ENCODE measurements at regions not wholly inside any gene's neighbourhood (a gene's known extent, or its start where the extent isn't known, plus 50 kb on each side); places are given as distances from the start of the nearest gene placed in this dataset.

- no peak for DNase-seq (ENCODE audit: extremely low read depth, low read depth)
Measured at GRCh38 chr1:83813576-83813975, 185.4 kb downstream of the TTLL7 start.

- DNase-seq (ENCODE audit: extremely low read depth, low read depth) = no peak
Measured at GRCh38 chr1:83810144-83810543, 188.8 kb downstream of the TTLL7 start.

GRCh38 chr1:83808536-83808935 is 190.4 kb downstream of the TTLL7 start:
- DNase-seq (ENCODE audit: extremely low read depth, low read depth) = no peak

GRCh38 chr1:83807821-83808220 is 191.1 kb downstream of the TTLL7 start:
- DNase-seq (ENCODE audit: extremely low read depth, low read depth) = no peak

GRCh38 chr1:83807231-83807630 is 191.7 kb downstream of the TTLL7 start:
- no peak for DNase-seq (ENCODE audit: extremely low read depth, low read depth)

- DNase-seq (ENCODE audit: extremely low read depth, low read depth) = no peak
Measured at GRCh38 chr1:83805921-83806320, 193.0 kb downstream of the TTLL7 start.

- no peak for DNase-seq (ENCODE audit: extremely low read depth, low read depth)
Measured at GRCh38 chr1:83802460-83803152, 196.3 kb downstream of the TTLL7 start.

GRCh38 chr1:83802023-83802422 is 196.9 kb downstream of the TTLL7 start:
- DNase-seq (ENCODE audit: extremely low read depth, low read depth) = no peak

GRCh38 chr1:83800066-83800465 is 198.9 kb downstream of the TTLL7 start:
- DNase-seq (ENCODE audit: extremely low read depth, low read depth) = no peak

GRCh38 chr1:83799594-83799993 is 199.3 kb downstream of the TTLL7 start:
- no peak for DNase-seq (ENCODE audit: extremely low read depth, low read depth)

- DNase-seq (ENCODE audit: extremely low read depth, low read depth) = no peak
Measured at GRCh38 chr1:83798965-83799364, 200.0 kb downstream of the TTLL7 start.

- DNase-seq (ENCODE audit: extremely low read depth, low read depth) = no peak
Measured at GRCh38 chr1:83796409-83796808, 202.5 kb downstream of the TTLL7 start.

- no peak for DNase-seq (ENCODE audit: extremely low read depth, low read depth)
Measured at GRCh38 chr1:83794384-83794783, 204.5 kb downstream of the TTLL7 start.

- no peak for DNase-seq (ENCODE audit: extremely low read depth, low read depth)
Measured at GRCh38 chr1:83791821-83792437, 207.0 kb downstream of the TTLL7 start.

- no peak for DNase-seq (ENCODE audit: extremely low read depth, low read depth)
Measured at GRCh38 chr1:83790446-83790845, 208.5 kb downstream of the TTLL7 start.

- no peak for DNase-seq (ENCODE audit: extremely low read depth, low read depth)
Measured at GRCh38 chr1:83787246-83787998, 211.5 kb downstream of the TTLL7 start.

GRCh38 chr1:83781667-83782066 is 217.3 kb downstream of the TTLL7 start:
- no peak for DNase-seq (ENCODE audit: extremely low read depth, low read depth)

GRCh38 chr1:83779565-83779964 is 219.4 kb downstream of the TTLL7 start:
- no peak for DNase-seq (ENCODE audit: extremely low read depth, low read depth)

- DNase-seq (ENCODE audit: extremely low read depth, low read depth) = no peak
Measured at GRCh38 chr1:83777758-83778101, 221.2 kb downstream of the TTLL7 start.

- no peak for DNase-seq (ENCODE audit: extremely low read depth, low read depth)
Measured at GRCh38 chr1:83776913-83777757, 221.8 kb downstream of the TTLL7 start.

- DNase-seq (ENCODE audit: extremely low read depth, low read depth) = no peak
Measured at GRCh38 chr1:83775977-83776603, 222.8 kb downstream of the TTLL7 start.
